ENCODE measurements at regions not wholly inside any gene's neighbourhood (a gene's known extent, or its start where the extent isn't known, plus 50 kb on each side); places are given as distances from the start of the nearest gene placed in this dataset.

GRCh38 chr6:128803911-128804310, 79.0 kb upstream of the LAMA2 start:
- no peak for DNase-seq (ENCODE audit: extremely low read depth, low read depth)
- no peak for TF ChIP-seq CTCF (IDR thresholded peaks at IDR 0.05; ENCODE audit: low read depth, low read length)

DNA sequence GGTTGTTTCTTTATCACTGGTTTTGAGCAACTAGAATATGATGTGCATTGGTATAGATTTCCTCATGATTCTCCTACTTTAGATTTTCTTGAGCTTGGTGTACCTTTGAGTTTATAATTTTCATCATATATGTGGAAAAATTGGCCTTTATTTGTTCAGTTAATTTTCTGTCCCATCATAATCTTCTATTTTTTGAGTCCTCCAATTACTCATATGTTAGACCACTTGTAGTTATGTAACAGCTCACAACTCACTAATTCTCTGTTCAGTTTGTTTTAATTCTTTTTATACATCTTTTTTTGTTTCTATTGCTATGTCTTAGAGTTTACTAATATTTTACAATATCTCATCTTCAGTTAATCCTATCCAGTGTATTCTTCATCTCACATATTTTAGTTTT, 81.3 kb upstream of the LAMA2 start:
- DNase-seq (ENCODE audit: extremely low read depth, low read depth): no peak
- TF ChIP-seq CTCF (IDR thresholded peaks at IDR 0.05; ENCODE audit: low read depth, low read length): no peak

DNA sequence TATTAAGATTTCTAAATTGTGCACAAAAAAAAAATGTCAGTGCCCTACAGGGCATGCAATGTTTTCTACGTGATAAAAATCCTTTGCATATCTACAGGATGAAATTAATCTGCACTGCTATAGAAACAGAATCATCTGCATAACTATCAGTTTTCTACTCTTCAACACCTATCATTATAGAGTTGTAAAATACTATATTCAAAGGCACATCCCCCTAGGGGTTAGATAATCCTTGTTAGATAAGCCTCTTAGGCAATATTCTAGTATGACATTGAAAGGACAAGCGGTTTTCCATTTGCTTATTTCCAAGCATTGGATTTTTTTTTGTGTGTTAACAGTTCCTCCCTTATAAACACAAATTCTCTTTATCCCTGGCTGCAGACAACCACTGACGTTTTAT, 98.7 kb upstream of the LAMA2 start:
- no peak for DNase-seq (ENCODE audit: extremely low read depth, low read depth)
- no peak for TF ChIP-seq CTCF (IDR thresholded peaks at IDR 0.05; ENCODE audit: low read depth, low read length)

- no peak for TF ChIP-seq CTCF (IDR thresholded peaks at IDR 0.05; ENCODE audit: low read depth, low read length)
- no peak for DNase-seq (ENCODE audit: extremely low read depth, low read depth)
These were observed 114.8 kb upstream of the LAMA2 start for GRCh38 chr6:128768187-128768586.

- no peak for TF ChIP-seq CTCF (IDR thresholded peaks at IDR 0.05; ENCODE audit: low read depth, low read length)
- DNase-seq (ENCODE audit: extremely low read depth, low read depth): no peak
These were observed 115.2 kb upstream of the LAMA2 start for GRCh38 chr6:128767705-128768104.

DNA sequence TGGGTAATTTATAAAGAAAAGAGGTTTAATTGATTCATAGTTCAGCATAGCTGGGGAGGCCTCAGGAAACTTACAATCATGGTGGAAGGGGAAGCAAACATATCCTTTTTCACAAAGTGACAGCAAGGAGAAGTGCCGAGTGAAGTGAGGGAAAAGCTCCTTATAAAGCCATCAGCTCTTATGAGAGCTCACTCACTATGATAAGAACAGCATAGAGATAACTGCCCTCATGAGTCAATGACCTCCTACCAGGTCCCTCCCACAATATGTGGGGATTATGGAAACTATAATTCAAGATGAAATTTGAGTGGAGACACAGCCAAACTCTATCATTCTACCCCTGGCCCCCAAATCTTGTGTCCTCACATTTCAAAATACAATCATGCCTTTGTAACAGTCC, 115.8 kb upstream of the LAMA2 start:
- TF ChIP-seq CTCF (IDR thresholded peaks at IDR 0.05; ENCODE audit: low read depth, low read length): no peak
- DNase-seq (ENCODE audit: extremely low read depth, low read depth): no peak

- no peak for DNase-seq (ENCODE audit: extremely low read depth, low read depth)
- no peak for TF ChIP-seq CTCF (IDR thresholded peaks at IDR 0.05; ENCODE audit: low read depth, low read length)
These were observed 119.2 kb upstream of the LAMA2 start for GRCh38 chr6:128763599-128764300.

Measured in AG09319 (cell line).